ENCODE measurements at regions not wholly inside any gene's neighbourhood (a gene's known extent, or its start where the extent isn't known, plus 50 kb on each side); places are given as distances from the start of the nearest gene placed in this dataset.

- no peak for TF ChIP-seq CTCF (IDR thresholded peaks at IDR 0.05)
- no peak for TF ChIP-seq POLR2A (IDR thresholded peaks at IDR 0.05)
These were observed 597.9 kb downstream of the ZNF608 start for GRCh38 chr5:124148574-124148973.

Measured in uterus (tissue), 2 donors.